ENCODE measurements at regions not wholly inside any gene's neighbourhood (a gene's known extent, or its start where the extent isn't known, plus 50 kb on each side); places are given as distances from the start of the nearest gene placed in this dataset.

- no peak for DNase-seq
- H3K36me3 ChIP-seq, result no peaks in the 10 kb centered on the region
- H3K27ac ChIP-seq, result no peak overlapping the region
- intact Hi-C loops (cut with DNase I), result no loop called here
- TF ChIP-seq CTCF (IDR thresholded peaks at IDR 0.05), result no peak
- no peaks in the 10 kb centered on the region for H3K27me3 ChIP-seq
- H3K9me3 ChIP-seq, result no peaks in the 10 kb centered on the region
- no peaks in the 10 kb centered on the region for H3K4me1 ChIP-seq
- no peak overlapping the region for H3K9ac ChIP-seq (ENCODE audit: low read depth in 2 of 2, low read length in 2 of 2)
- no peak overlapping the region for H3K4me3 ChIP-seq
Observed at GRCh38 chr20:56094228-56094627, 88.9 kb upstream of the CBLN4 start.

- Histone ChIP-seq H3K36me3 (no peaks in the 10 kb centered on the region), H3K9me3 (no peaks in the 10 kb centered on the region), H3K4me1 (no peaks in the 10 kb centered on the region), H3K9ac (ENCODE audit: low read depth in 2 of 2, low read length in 2 of 2) (no peak overlapping the region), H3K27me3 (no peaks in the 10 kb centered on the region), H3K27ac (no peak overlapping the region), H3K4me3 (no peak overlapping the region)
- no peak for TF ChIP-seq CTCF (IDR thresholded peaks at IDR 0.05)
- intact Hi-C loops (cut with DNase I), result no loop called here
- no peak for DNase-seq
Observed at GRCh38 chr20:56098981-56099500, 93.7 kb upstream of the CBLN4 start.

GRCh38 chr20:56111961-56112730, 106.8 kb upstream of the CBLN4 start:
- no peaks in the 10 kb centered on the region for H3K9me3 ChIP-seq
- intact Hi-C loops (cut with DNase I), result no loop called here
- TF ChIP-seq CTCF (IDR thresholded peaks at IDR 0.05), result no peak
- H3K36me3 ChIP-seq, result no peaks in the 10 kb centered on the region
- no peak for DNase-seq
- H3K4me3 ChIP-seq, result no peak overlapping the region
- no peaks in the 10 kb centered on the region for H3K4me1 ChIP-seq
- H3K27me3 ChIP-seq, result no peaks in the 10 kb centered on the region
- no peak overlapping the region for H3K9ac ChIP-seq (ENCODE audit: low read depth in 2 of 2, low read length in 2 of 2)
- no peak overlapping the region for H3K27ac ChIP-seq

GRCh38 chr20:56117350-56117749, 112.0 kb upstream of the CBLN4 start:
- TF ChIP-seq CTCF (IDR thresholded peaks at IDR 0.05), result no peak
- Histone ChIP-seq H3K36me3 (no peaks in the 10 kb centered on the region), H3K9ac (ENCODE audit: low read depth in 2 of 2, low read length in 2 of 2) (no peak overlapping the region), H3K27me3 (no peaks in the 10 kb centered on the region), H3K4me1 (no peaks in the 10 kb centered on the region), H3K9me3 (no peaks in the 10 kb centered on the region), H3K4me3 (no peak overlapping the region), H3K27ac (no peak overlapping the region)
- intact Hi-C loops (cut with DNase I), result no loop called here
- no peak for DNase-seq

GRCh38 chr20:56121850-56122249, 116.5 kb upstream of the CBLN4 start:
- H3K9me3 ChIP-seq, result no peaks in the 10 kb centered on the region
- H3K27ac ChIP-seq, result no peak overlapping the region
- H3K36me3 ChIP-seq, result no peaks in the 10 kb centered on the region
- H3K9ac ChIP-seq (ENCODE audit: low read depth in 2 of 2, low read length in 2 of 2), result no peak overlapping the region
- TF ChIP-seq CTCF (IDR thresholded peaks at IDR 0.05), result no peak
- H3K4me3 ChIP-seq, result no peak overlapping the region
- DNase-seq, result no peak
- no peaks in the 10 kb centered on the region for H3K27me3 ChIP-seq
- intact Hi-C loops (cut with DNase I), result no loop called here
- H3K4me1 ChIP-seq, result no peaks in the 10 kb centered on the region

Measured in colonic mucosa (tissue), 4 donors.